ENCODE measurements at regions not wholly inside any gene's neighbourhood (a gene's known extent, or its start where the extent isn't known, plus 50 kb on each side); places are given as distances from the start of the nearest gene placed in this dataset.

- TF ChIP-seq CTCF (IDR thresholded peaks at IDR 0.05; ENCODE audit: low read depth, low read length, poor library complexity, severe bottlenecking) (no peak), EZH2phosphoT487 (IDR thresholded peaks at IDR 0.05; ENCODE audit: borderline replicate concordance, low read length) (no peak)
These were observed 1526.1 kb downstream of the FAM181B start for GRCh38 chr11:81207421-81208054.
